ENCODE measurements at regions not wholly inside any gene's neighbourhood (a gene's known extent, or its start where the extent isn't known, plus 50 kb on each side); places are given as distances from the start of the nearest gene placed in this dataset.

- DNase-seq (ENCODE audit: low read depth in 2 of 2): no peak
Observed at GRCh38 chr20:61044499-61044898, 207.6 kb upstream of the CDH4 start.

GRCh38 chr20:61045091-61045490 is 207.0 kb upstream of the CDH4 start:
- no peak for DNase-seq (ENCODE audit: low read depth in 2 of 2)

GRCh38 chr20:61045876-61046585 is 206.0 kb upstream of the CDH4 start:
- no peak for DNase-seq (ENCODE audit: low read depth in 2 of 2)

- DNase-seq (ENCODE audit: low read depth in 2 of 2): no peak
Observed at GRCh38 chr20:61046721-61047351, 205.2 kb upstream of the CDH4 start.

GRCh38 chr20:61047515-61047914 is 204.5 kb upstream of the CDH4 start:
- DNase-seq (ENCODE audit: low read depth in 2 of 2): no peak

- DNase-seq (ENCODE audit: low read depth in 2 of 2): no peak
Observed at GRCh38 chr20:61048302-61048701, 203.8 kb upstream of the CDH4 start.

- no peak for DNase-seq (ENCODE audit: low read depth in 2 of 2)
Observed at GRCh38 chr20:61049684-61050083, 202.4 kb upstream of the CDH4 start.

- DNase-seq (ENCODE audit: low read depth in 2 of 2): no peak
Observed at GRCh38 chr20:61050336-61050890, 201.6 kb upstream of the CDH4 start.

- no peak for DNase-seq (ENCODE audit: low read depth in 2 of 2)
Observed at GRCh38 chr20:61052195-61052750, 199.8 kb upstream of the CDH4 start.

GRCh38 chr20:61052776-61053442 is 199.2 kb upstream of the CDH4 start:
- no peak for DNase-seq (ENCODE audit: low read depth in 2 of 2)

GRCh38 chr20:61053487-61053886 is 198.6 kb upstream of the CDH4 start:
- DNase-seq (ENCODE audit: low read depth in 2 of 2): no peak

- DNase-seq (ENCODE audit: low read depth in 2 of 2): no peak
Observed at GRCh38 chr20:61053889-61054288, 198.2 kb upstream of the CDH4 start.

GRCh38 chr20:61054411-61054810 is 197.7 kb upstream of the CDH4 start:
- DNase-seq (ENCODE audit: low read depth in 2 of 2): no peak

GRCh38 chr20:61055180-61056010 is 196.7 kb upstream of the CDH4 start:
- DNase-seq (ENCODE audit: low read depth in 2 of 2): no peak

GRCh38 chr20:61056116-61056515 is 195.9 kb upstream of the CDH4 start:
- DNase-seq (ENCODE audit: low read depth in 2 of 2): no peak

GRCh38 chr20:61056627-61057442 is 195.2 kb upstream of the CDH4 start:
- DNase-seq (ENCODE audit: low read depth in 2 of 2): no peak

GRCh38 chr20:61057443-61058121 is 194.5 kb upstream of the CDH4 start:
- DNase-seq (ENCODE audit: low read depth in 2 of 2): no peak

GRCh38 chr20:61061981-61062380 is 190.1 kb upstream of the CDH4 start:
- DNase-seq (ENCODE audit: low read depth in 2 of 2): no peak

GRCh38 chr20:61065853-61066252 is 186.2 kb upstream of the CDH4 start:
- DNase-seq (ENCODE audit: low read depth in 2 of 2): no peak

GRCh38 chr20:61066526-61066925 is 185.5 kb upstream of the CDH4 start:
- DNase-seq (ENCODE audit: low read depth in 2 of 2): no peak

All from stimulated activated CD4-positive, alpha-beta T cell treated with anti-CD3 and anti-CD28 coated beads, Interleukin-4, amount 100 ng/mL, for 48 hours (primary cell).